PC-3 (cell line): ENCODE measurements at regions not wholly inside any gene's neighbourhood (a gene's known extent, or its start where the extent isn't known, plus 50 kb on each side); places are given as distances from the start of the nearest gene placed in this dataset.
"Not testable (repeated sequence)": the region's sequence is repeated elsewhere in the genome, so short reads cannot be mapped to it uniquely, and the experiment has no call there.

ENCODE experiments used
- EZH2 ChIP-seq: fragments of 300-600 bp; sonication (generic); IDR thresholded peaks from one replicate; pipeline ENCODE4 v1.6.1; 2017; ENCODE audit warnings: antibody characterized with exemption, mild to moderate bottlenecking, low read length; ENCODE audit not compliant: unreplicated experiment
- TF ChIP-seq, protein P1 (sequence below): fragments of 300-600 bp; sonication (generic); conservative IDR thresholded peaks from 2 replicates; pipeline ENCODE4 v1.5.1; 2017; ENCODE audit warnings: antibody characterized with exemption, low read depth, mild to moderate bottlenecking, low read length

DNA sequence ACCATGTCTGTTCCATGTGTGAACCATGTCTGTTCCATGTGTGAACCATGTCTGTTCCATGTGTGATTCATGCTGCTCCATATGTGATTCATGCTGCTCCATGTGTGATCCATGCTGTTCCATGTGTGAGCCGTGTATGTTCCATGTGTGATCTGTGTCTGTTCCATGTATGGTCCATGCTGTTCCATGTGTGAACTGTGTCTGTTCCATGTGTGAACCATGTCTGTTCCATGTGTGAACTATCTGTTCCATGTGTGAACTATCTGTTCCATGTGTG is 74.7 kb upstream of the METTL9 start:
- TF ChIP-seq, protein P1, sequence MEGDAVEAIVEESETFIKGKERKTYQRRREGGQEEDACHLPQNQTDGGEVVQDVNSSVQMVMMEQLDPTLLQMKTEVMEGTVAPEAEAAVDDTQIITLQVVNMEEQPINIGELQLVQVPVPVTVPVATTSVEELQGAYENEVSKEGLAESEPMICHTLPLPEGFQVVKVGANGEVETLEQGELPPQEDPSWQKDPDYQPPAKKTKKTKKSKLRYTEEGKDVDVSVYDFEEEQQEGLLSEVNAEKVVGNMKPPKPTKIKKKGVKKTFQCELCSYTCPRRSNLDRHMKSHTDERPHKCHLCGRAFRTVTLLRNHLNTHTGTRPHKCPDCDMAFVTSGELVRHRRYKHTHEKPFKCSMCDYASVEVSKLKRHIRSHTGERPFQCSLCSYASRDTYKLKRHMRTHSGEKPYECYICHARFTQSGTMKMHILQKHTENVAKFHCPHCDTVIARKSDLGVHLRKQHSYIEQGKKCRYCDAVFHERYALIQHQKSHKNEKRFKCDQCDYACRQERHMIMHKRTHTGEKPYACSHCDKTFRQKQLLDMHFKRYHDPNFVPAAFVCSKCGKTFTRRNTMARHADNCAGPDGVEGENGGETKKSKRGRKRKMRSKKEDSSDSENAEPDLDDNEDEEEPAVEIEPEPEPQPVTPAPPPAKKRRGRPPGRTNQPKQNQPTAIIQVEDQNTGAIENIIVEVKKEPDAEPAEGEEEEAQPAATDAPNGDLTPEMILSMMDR: not testable (repeated sequence)
- not testable (repeated sequence) for TF ChIP-seq EZH2
